Retinal pigment epithelial cell (primary cell): ENCODE measurements at regions not wholly inside any gene's neighbourhood (a gene's known extent, or its start where the extent isn't known, plus 50 kb on each side); places are given as distances from the start of the nearest gene placed in this dataset.
"Not testable (repeated sequence)": the region's sequence is repeated elsewhere in the genome, so short reads cannot be mapped to it uniquely, and the experiment has no call there.

Experiments
- DNase-seq: peaks from one replicate; pipeline ENCODE4 v3.0.0-alpha.2; 2010; ENCODE audit warnings: low read depth
- H3K4me3 ChIP-seq: 2 replicates; pipeline ENCODE4 v1.5.1; 2011; ENCODE audit warnings: mild to moderate bottlenecking, low read length, control low read depth, moderate library complexity
- CTCF ChIP-seq: conservative IDR thresholded peaks from 2 replicates; pipeline ENCODE4 v1.5.1; 2011; ENCODE audit warnings: low read depth, low read length, control low read depth, inconsistent platforms

DNA sequence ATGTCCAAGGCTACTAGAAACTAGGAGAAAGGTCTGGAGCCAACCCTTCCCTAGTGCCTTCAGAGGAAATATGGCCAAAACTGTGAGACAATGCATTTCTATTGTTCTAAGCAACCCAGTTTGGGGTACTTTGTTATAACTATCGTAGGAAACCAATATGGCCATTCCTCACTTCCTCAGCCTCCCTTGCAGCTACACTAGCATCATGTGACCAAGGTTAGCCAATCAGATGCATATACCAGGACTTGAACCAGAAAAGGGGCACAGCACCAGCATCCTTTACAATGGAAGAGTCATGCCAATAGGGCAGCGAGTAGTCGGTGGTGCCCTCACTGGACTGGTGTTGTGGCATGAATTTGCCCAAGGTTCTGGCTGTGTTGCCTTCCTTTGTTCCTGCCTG lies 464.0 kb downstream of the TMEM114 start:
- no peak for TF ChIP-seq CTCF

DNA sequence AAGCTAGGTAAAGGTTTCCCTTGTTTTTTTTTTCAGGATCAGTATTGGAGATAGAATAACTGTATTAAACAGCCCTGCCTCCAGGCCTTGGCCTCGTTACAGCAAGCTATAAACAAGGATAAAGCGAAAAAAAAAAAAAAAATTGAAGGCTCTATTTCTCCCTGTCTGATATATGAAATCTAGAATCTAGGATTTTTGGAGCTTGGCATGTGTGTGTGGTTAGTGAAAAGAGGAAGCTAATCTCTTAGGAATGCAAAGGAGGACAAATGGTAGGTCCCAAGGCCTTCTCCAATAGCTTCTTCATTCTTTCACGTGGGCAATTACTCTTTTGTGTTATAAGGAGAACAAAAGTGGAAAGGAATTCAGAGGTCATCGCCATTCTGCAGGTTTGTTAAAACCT lies 470.3 kb downstream of the TMEM114 start:
- no peak overlapping the region for H3K4me3 ChIP-seq
- TF ChIP-seq CTCF, result no peak
- no peak for DNase-seq

More for the DNA sequence above, 464.0 kb downstream of the TMEM114 start:
- no peak overlapping the region for H3K4me3 ChIP-seq
- DNase-seq, result no peak

GRCh38 chr16:8115814-8116213 lies 474.5 kb downstream of the TMEM114 start:
- no peak for DNase-seq

DNA sequence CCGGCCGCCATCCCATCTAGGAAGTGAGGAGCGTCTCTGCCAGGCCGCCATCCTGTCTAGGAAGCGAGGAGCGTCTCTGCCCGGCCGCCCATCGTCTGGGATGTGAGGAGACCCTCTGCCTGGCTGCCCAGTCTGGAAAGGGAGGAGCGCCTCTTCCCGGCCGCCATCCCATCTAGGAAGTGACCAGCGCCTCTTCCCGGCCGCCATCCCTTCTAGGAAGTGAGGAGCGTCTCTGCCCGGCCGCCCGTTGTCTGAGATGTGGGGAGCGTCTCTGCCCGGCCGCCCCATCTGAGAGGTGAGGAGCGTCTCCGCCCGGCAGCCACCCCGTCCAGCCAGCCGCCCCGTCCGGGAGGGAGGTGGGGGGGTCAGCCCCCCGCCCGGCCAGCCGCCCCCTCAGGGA lies 475.4 kb downstream of the TMEM114 start:
- DNase-seq, H3K4me3 ChIP-seq: not testable (repeated sequence)

More at GRCh38 chr16:8115814-8116213, 474.5 kb downstream of the TMEM114 start:
- no peak overlapping the region for H3K4me3 ChIP-seq
- TF ChIP-seq CTCF, result no peak

DNA sequence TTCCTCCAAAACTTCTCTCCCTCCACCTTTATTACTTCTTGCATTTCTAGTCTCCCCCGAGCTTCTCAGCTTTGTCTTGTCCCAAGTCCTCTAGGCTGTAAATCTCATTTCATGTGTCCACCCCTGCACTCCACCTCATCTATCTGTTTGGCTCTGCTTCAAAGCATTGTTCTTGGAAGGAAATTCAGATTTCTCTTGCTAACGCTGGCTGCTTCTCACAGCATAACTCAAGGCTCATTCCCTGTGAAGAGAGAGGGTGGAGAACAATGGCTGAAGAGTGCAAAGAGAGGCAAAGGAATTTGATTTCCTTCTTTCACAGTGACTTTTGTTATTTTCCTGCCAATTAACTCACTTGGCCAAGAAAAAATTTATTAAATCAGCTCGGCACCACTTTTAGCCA lies 476.5 kb downstream of the TMEM114 start:
- TF ChIP-seq CTCF, result no peak
- no peak for DNase-seq
- no peak overlapping the region for H3K4me3 ChIP-seq

DNA sequence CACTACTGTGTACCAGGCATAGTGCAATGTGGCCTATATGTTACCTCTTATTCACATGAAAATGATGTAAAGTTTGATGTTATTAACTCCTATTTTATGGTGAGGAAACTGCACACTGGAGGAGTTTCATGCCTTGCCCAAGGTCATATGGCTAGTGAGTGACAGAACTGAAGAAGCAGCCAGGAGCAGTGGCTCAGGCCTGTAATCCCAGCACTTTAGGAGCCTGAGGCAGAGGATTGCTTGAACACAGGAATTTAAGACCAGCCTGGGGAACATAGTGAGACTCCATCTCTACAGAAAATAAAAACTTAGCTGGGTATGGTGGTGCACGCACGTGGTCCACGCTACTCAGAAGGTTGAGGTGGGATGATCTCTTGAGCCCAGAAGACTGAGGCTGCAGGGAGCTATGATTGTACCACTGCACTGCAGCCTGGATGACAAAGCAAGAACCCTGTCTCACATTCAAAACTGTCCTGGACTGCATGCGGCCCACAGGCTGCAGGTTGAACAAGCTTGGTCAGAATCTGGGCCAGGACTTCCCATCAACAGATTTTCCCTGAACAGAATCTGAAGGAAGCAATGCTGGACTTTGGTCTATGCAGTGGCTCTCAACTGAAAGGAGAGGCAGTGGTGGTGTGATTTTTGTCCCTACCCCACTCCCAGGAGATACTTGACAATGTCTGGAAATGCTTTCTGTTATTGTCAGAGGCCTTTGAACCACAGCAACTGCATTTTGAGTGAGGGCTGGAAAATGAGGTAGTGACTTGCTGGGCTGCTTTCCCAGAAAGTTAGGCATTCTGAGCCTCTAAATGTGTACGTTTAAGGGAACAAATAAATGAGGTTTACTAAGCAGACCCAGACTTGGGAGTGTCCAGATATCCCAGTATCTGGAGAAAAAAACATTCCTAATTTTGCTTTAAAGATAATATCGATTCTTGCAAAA lies 479.5 kb downstream of the TMEM114 start:
- no peak overlapping the region for H3K4me3 ChIP-seq
- no peak for DNase-seq
- TF ChIP-seq CTCF, result no peak

DNA sequence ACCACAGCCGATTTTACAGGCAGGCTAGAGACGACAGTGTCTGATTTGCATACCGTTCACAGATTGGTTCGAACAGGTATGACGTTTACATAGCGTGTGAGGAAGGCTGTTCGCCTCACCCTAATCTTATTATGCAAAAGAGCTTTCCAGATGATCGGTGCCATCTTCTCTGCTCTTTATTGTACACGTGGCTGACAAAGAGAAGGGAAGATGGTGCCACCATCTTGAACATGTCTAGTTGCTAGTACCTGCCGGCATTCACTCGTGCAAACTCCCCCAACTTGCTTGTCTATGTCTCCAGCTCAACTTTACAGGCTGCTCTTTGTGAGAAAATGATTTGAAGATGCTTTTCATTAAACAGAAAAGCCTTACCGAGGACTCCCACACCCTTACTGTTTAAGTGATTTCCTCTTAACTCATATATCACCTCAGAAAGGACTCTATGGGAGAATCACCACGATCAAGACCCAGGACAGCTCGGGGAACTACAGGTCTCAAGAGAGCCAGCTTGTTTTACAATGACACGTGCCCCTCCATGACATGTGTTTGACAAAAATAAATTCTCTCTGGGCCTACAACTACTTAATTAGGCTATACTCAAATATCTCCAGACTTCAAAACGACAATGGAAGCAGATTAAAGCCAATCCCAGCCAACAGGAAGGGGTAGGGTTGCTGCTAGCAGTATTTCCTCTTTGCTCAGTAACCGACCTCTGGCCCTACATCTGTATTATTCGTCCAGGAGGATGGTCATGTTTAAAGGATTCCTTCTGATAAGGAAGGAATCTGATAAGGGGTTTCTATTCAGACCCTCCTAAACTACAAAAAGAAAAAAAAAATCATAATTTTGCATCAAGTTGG lies 480.6 kb downstream of the TMEM114 start:
- TF ChIP-seq CTCF, result no peak
- DNase-seq, result no peak
- H3K4me3 ChIP-seq, result no peak overlapping the region
